Effector memory CD8-positive, alpha-beta T cell (primary cell): ENCODE measurements at regions not wholly inside any gene's neighbourhood (a gene's known extent, or its start where the extent isn't known, plus 50 kb on each side); places are given as distances from the start of the nearest gene placed in this dataset.
"Not testable (repeated sequence)": the region's sequence is repeated elsewhere in the genome, so short reads cannot be mapped to it uniquely, and the experiment has no call there.

ENCODE experiments used
- ATAC-seq: fragments of 150-1000 bp; cut with Tn5 transposase; replicated peaks from 2 replicates; pipeline ENCODE4 v1.10.0; 2021; ENCODE audit warnings: mild to moderate bottlenecking, moderate library complexity
- DNase-seq, 3 experiments: peaks; one replicate each; pipeline ENCODE4 v3.0.0; 2021
- H3K27ac Mint-ChIP-seq, 2 donors: one replicate each; pipeline ENCODE4 v1.8.0; 2022; ENCODE audit warnings: mild to moderate bottlenecking in 2 of 2, mixed read lengths in 2 of 2, moderate library complexity in 2 of 2
- H3K27me3 Mint-ChIP-seq, 2 donors: one replicate each; pipeline ENCODE4 v1.8.0; 2022; ENCODE audit warnings: mixed read lengths in 2 of 2
- H3K36me3 Mint-ChIP-seq: one replicate; pipeline ENCODE4 v1.8.0; 2022; ENCODE audit warnings: mild to moderate bottlenecking, moderate library complexity, mixed read lengths; ENCODE audit not compliant: insufficient read depth
- H3K4me1 Mint-ChIP-seq, 2 donors: one replicate each; pipeline ENCODE4 v1.8.0; 2022; ENCODE audit warnings: low read depth in 2 of 2, mixed read lengths in 2 of 2
- H3K4me3 Mint-ChIP-seq, 2 donors: one replicate each; pipeline ENCODE4 v1.8.0; 2022; ENCODE audit warnings: mild to moderate bottlenecking in 2 of 2, mixed read lengths in 2 of 2, moderate library complexity in 2 of 2
- H3K9me3 Mint-ChIP-seq, 2 donors: one replicate each; pipeline ENCODE4 v1.8.0; 2022; ENCODE audit warnings: mixed read lengths in 2 of 2

DNA sequence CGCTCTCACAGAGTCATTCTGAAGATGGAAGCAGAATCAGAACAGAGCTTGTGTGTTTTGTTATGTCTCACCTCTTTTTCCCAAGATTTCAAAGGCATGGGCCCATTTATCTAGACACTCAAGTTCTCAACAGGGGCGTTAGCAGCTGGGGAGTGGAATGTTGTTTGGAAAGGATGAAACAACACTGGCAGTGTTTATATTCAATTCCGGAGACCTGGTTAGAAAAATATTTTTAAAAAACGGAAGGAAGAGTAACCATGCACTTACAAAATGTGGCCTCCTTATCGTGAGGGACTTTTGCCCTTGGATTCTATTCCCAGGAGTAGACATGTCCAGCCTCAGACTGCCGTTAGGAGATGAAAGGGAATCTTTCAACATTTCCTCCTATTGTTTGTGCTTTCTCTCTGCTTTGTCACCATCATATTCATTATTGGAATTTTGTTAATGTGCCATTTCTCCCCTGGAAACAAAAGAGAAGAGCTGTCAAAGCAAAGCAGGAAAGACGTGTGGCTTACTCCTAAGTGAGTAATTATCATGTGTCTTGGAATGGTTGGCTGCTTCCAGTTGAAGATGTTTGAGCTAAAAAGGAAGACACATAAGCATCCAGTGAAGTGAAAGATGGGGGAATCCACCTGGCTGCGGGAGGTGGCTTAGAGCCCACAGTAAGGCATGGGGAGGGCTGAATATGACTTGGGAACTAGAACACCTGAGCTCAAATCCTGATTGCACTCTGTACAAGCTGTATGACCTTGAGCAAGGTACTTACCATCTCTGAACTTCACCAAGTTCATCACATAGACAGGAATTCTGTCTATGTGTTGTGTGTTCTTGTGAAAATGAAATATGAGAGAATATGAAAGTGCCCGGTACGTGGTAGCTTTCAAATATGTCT, 71.7 kb upstream of the JUN start:
- H3K27ac Mint-ChIP-seq, result peak overlapping the region in 1 of 2 donors; percentile 95
- no peak overlapping the region for H3K4me3 Mint-ChIP-seq
- no peaks in the 10 kb centered on the region for H3K36me3 Mint-ChIP-seq
- H3K27me3 Mint-ChIP-seq, result peaks cover 0 to 23% of the 10 kb centered on the region in 2 donors
- DNase-seq (no peak), ATAC-seq (no peak)
- H3K4me1 Mint-ChIP-seq, result peaks cover 14 to 32% of the 10 kb centered on the region in 2 donors
- H3K9me3 Mint-ChIP-seq, result no peaks in the 10 kb centered on the region

- Mint-ChIP-seq H3K4me1 (peaks cover 20 to 40% of the 10 kb centered on the region in 2 donors), H3K27me3 (peaks cover 0 to 23% of the 10 kb centered on the region in 2 donors), H3K27ac (peak overlapping the region in 1 of 2 donors; percentile 95)
- ATAC-seq, DNase-seq, H3K9me3 Mint-ChIP-seq, H3K4me3 Mint-ChIP-seq, H3K36me3 Mint-ChIP-seq: not testable (repeated sequence)
Observed at GRCh38 chr1:58856281-58856680, 72.4 kb upstream of the JUN start.

GRCh38 chr1:58857680-58858673, 74.1 kb upstream of the JUN start:
- ATAC-seq, result peak; percentile 71
- peak overlapping the region; percentile 82 to 95 for H3K27ac Mint-ChIP-seq

DNA sequence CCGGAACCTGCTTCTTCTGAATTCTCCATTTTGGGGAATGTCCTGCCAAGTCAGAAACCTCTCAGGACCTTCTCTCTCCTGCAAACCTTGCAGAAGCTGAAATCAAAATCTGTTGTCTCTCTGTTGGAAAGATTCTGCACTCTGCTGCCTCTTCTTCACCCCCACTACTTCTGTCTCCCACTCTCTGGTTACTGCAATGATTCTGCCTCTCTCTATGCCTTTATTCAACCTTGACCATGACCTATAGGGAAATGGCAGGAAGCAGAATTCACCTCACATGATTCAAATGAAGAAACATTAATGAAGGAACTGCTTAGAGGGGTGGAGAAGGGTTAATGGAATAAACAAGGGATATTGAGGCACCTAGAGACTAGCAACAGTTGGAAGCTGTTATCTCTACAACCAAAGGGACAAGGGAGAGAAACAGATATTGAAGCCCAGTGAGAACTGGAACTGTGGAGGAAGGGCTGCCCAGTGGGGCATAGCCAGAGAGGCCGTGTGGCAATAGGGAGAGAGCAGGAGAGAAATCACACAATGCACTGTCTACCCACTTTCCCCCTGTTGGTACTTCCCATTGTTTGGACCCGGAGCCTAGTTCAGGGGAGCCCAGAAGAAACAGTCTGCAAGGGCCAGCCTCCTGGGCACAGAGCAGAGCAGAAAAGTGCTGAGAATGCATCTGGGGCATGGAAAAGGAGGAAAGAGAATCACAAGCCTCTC, 76.1 kb upstream of the JUN start:
- Mint-ChIP-seq H3K27ac (peak overlapping the region in 1 of 2 donors; percentile 85), H3K9me3 (no peaks in the 10 kb centered on the region), H3K27me3 (no peaks in the 10 kb centered on the region), H3K4me1 (peaks cover 24 to 51% of the 10 kb centered on the region in 2 donors), H3K4me3 (no peak overlapping the region), H3K36me3 (no peaks in the 10 kb centered on the region)
- ATAC-seq (no peak), DNase-seq (no peak)

More at GRCh38 chr1:58857680-58858673, 74.1 kb upstream of the JUN start:
- DNase-seq, result peak in 1 of 3 experiments; percentile 7
- H3K27me3 Mint-ChIP-seq, result peaks cover 0 to 9% of the 10 kb centered on the region in 2 donors
- peak overlapping the region; percentile 33 to 36 for H3K4me3 Mint-ChIP-seq
- H3K4me1 Mint-ChIP-seq, result peaks cover 24 to 50% of the 10 kb centered on the region in 2 donors
- no peaks in the 10 kb centered on the region for H3K36me3 Mint-ChIP-seq
- no peaks in the 10 kb centered on the region for H3K9me3 Mint-ChIP-seq

- peak overlapping the region; percentile 10 to 25 for H3K4me3 Mint-ChIP-seq
- ATAC-seq, result no peak
- H3K27me3 Mint-ChIP-seq, result no peaks in the 10 kb centered on the region
- H3K27ac Mint-ChIP-seq, result peak overlapping the region; percentile 38 to 85
- no peaks in the 10 kb centered on the region for H3K9me3 Mint-ChIP-seq
- H3K4me1 Mint-ChIP-seq, result peaks cover 24 to 51% of the 10 kb centered on the region in 2 donors
- H3K36me3 Mint-ChIP-seq, result no peaks in the 10 kb centered on the region
- DNase-seq, result no peak
Observed at GRCh38 chr1:58861076-58861475, 77.2 kb upstream of the JUN start.

DNA sequence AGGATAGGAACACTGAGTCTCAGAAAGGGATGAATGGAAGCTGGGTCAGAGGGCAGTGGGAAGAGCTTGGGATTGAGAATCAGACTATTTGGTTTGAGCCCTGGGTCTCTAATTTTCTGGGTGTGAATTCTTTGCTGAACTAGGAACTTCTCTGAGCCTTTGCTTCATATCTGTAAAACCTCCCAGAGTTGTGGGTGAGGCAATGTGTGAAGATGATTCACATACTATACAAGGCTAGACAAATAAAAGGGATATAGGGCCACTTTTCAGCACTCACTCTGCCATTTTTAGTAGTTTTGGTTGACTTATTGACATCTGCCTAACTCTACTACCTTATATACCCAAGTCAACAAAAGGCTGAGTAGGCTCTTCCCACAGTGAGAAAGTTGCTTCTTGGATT, 77.7 kb upstream of the JUN start:
- Mint-ChIP-seq H3K36me3 (no peaks in the 10 kb centered on the region), H3K27ac (peak overlapping the region; percentile 38 to 85), H3K4me3 (peak overlapping the region; percentile 10 to 25), H3K4me1 (peaks cover 24 to 51% of the 10 kb centered on the region in 2 donors), H3K27me3 (no peaks in the 10 kb centered on the region), H3K9me3 (no peaks in the 10 kb centered on the region)
- DNase-seq (no peak), ATAC-seq (peak; percentile 67)

GRCh38 chr1:58862728-58863385, 79.0 kb upstream of the JUN start:
- no peak overlapping the region for H3K27ac Mint-ChIP-seq
- no peaks in the 10 kb centered on the region for H3K9me3 Mint-ChIP-seq
- no peak overlapping the region for H3K4me3 Mint-ChIP-seq
- ATAC-seq (no peak), DNase-seq (no peak)
- peaks cover 19 to 43% of the 10 kb centered on the region in 2 donors for H3K4me1 Mint-ChIP-seq
- no peaks in the 10 kb centered on the region for H3K36me3 Mint-ChIP-seq
- H3K27me3 Mint-ChIP-seq, result no peaks in the 10 kb centered on the region

- Mint-ChIP-seq H3K27ac (no peak overlapping the region), H3K4me1 (peaks cover 11 to 30% of the 10 kb centered on the region in 2 donors), H3K9me3 (no peaks in the 10 kb centered on the region), H3K27me3 (no peaks in the 10 kb centered on the region), H3K4me3 (no peak overlapping the region), H3K36me3 (no peaks in the 10 kb centered on the region)
- no peak for DNase-seq
- ATAC-seq, result no peak
Observed at GRCh38 chr1:58864654-58865053, 80.8 kb upstream of the JUN start.

GRCh38 chr1:58866578-58866977, 82.7 kb upstream of the JUN start:
- ATAC-seq (no peak), DNase-seq (no peak)
- Mint-ChIP-seq H3K9me3 (no peaks in the 10 kb centered on the region), H3K27me3 (no peaks in the 10 kb centered on the region), H3K27ac (no peak overlapping the region), H3K4me3 (no peak overlapping the region), H3K36me3 (no peaks in the 10 kb centered on the region), H3K4me1 (peaks cover 4 to 13% of the 10 kb centered on the region in 2 donors)

DNA sequence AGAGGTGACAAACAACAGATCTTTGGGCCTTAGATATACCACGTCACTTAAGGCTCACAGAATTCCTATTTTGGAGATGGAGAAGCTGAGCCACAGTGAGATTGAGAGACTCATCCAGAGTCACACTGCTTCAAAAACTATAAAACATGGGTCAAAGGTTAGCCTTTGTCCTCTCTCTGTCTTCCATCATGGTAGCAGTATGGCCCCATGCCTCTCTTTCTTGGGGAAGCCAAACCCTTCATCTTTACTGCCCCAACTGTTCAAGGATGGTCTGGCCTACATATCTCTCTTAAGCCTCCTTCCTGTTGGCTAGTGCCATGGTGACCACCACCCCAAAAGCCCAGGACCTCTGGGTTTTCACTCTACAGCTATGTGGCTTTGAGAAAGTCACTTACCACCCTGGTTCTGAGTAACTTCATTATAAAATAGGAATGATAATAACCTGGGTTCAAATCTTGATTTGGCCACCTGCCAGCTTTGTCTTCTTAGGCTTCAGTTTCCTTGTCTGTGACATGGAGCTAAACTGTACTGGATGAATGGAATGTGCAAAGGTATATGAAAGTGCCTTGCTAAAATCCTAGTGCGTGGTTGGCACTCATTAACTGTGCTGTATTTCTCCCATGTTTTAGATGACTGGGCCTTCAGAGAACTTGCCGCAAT, 85.9 kb upstream of the JUN start:
- peaks cover 5 to 11% of the 10 kb centered on the region in 2 donors for H3K4me1 Mint-ChIP-seq

DNA sequence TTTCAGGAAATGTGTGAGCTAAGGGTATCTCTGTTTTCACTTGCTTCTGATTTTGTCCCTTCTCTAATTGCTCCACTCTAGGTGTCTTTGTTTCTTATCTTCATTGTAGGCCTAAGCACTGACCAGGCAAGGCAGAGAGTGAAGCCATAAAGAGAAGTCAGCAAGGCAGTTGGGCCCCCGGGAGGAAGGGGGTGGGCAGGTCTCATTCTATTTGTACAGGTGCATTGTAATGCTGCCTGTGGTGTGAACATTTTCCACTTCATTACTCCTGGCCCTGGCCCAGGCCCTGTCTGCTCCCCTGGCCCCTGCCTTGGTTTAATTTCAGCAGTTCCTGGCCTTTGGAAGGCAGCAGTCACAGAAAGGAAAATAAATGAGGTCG, 86.4 kb upstream of the JUN start:
- DNase-seq (no peak), ATAC-seq (no peak)
- Mint-ChIP-seq H3K27ac (no peak overlapping the region), H3K36me3 (no peaks in the 10 kb centered on the region), H3K27me3 (peaks cover 0 to 9% of the 10 kb centered on the region in 2 donors), H3K4me3 (no peak overlapping the region), H3K9me3 (no peaks in the 10 kb centered on the region), H3K4me1 (peaks cover 5 to 11% of the 10 kb centered on the region in 2 donors)

More for the DNA sequence above, 85.9 kb upstream of the JUN start:
- no peak overlapping the region for H3K27ac Mint-ChIP-seq
- H3K27me3 Mint-ChIP-seq, result peaks cover 0 to 9% of the 10 kb centered on the region in 2 donors
- H3K4me3 Mint-ChIP-seq, result no peak overlapping the region
- DNase-seq, result no peak
- no peaks in the 10 kb centered on the region for H3K9me3 Mint-ChIP-seq
- H3K36me3 Mint-ChIP-seq, result no peaks in the 10 kb centered on the region
- ATAC-seq, result no peak

DNA sequence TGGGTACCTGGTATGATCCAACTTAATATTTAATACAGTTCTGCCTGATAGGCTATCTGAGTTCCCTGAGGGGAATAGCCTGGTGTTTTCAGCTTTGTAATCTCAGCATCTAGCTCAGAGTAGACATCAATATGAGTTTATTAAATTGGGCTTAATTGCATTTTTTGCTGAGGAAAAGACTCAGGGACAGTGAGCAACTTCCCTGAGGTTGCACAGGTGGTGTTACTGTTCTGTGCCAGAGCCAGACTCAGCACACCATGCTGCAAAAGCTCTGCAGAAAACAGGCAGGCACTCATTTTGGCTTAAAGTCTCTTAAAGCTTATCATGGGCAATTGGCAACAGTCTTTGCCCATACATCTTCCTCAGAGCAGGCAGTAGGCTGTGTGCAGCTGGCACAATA, 90.5 kb upstream of the JUN start:
- Mint-ChIP-seq H3K9me3 (no peaks in the 10 kb centered on the region), H3K27ac (no peak overlapping the region), H3K27me3 (peaks cover 0 to 9% of the 10 kb centered on the region in 2 donors), H3K4me1 (peaks cover 5 to 11% of the 10 kb centered on the region in 2 donors), H3K4me3 (no peak overlapping the region), H3K36me3 (no peaks in the 10 kb centered on the region)
- DNase-seq (no peak), ATAC-seq (no peak)
